ENCODE measurements at regions not wholly inside any gene's neighbourhood (a gene's known extent, or its start where the extent isn't known, plus 50 kb on each side); places are given as distances from the start of the nearest gene placed in this dataset.
"Not testable (repeated sequence)": the region's sequence is repeated elsewhere in the genome, so short reads cannot be mapped to it uniquely, and the experiment has no call there.

GRCh38 chr7:49660976-49661375 is 112.5 kb upstream of the VWC2 start:
- Mint-ChIP-seq H3K4me3 (no peak overlapping the region), H3K9me3 (peaks cover 3% of the 10 kb centered on the region), H3K36me3 (no peaks in the 10 kb centered on the region)

GRCh38 chr7:49665963-49666362 is 107.5 kb upstream of the VWC2 start:
- H3K4me1 Mint-ChIP-seq: peaks cover 16% of the 10 kb centered on the region

More at GRCh38 chr7:49660976-49661375, 112.5 kb upstream of the VWC2 start:
- Histone ChIP-seq H3K4me3 (no peak overlapping the region), H3K9me3 (ENCODE audit: low read depth) (no peaks in the 10 kb centered on the region), H2AFZ (replicated peaks) (no peak overlapping the region), H3K9ac (no peak overlapping the region), H3K4me2 (no peak overlapping the region), H3K27me3 (no peaks in the 10 kb centered on the region), H3K36me3 (no peaks in the 10 kb centered on the region), H3K4me1 (no peaks in the 10 kb centered on the region), H3K79me2 (ENCODE audit: low read depth) (no peaks in the 10 kb centered on the region), H4K20me1 (ENCODE audit: low read depth) (no peaks in the 10 kb centered on the region), H3F3A (ENCODE audit: low read depth) (no peaks in the 10 kb centered on the region), H3K27ac (no peak overlapping the region)
- TF ChIP-seq, protein P1, sequence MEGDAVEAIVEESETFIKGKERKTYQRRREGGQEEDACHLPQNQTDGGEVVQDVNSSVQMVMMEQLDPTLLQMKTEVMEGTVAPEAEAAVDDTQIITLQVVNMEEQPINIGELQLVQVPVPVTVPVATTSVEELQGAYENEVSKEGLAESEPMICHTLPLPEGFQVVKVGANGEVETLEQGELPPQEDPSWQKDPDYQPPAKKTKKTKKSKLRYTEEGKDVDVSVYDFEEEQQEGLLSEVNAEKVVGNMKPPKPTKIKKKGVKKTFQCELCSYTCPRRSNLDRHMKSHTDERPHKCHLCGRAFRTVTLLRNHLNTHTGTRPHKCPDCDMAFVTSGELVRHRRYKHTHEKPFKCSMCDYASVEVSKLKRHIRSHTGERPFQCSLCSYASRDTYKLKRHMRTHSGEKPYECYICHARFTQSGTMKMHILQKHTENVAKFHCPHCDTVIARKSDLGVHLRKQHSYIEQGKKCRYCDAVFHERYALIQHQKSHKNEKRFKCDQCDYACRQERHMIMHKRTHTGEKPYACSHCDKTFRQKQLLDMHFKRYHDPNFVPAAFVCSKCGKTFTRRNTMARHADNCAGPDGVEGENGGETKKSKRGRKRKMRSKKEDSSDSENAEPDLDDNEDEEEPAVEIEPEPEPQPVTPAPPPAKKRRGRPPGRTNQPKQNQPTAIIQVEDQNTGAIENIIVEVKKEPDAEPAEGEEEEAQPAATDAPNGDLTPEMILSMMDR (IDR thresholded peaks at IDR 0.05): no peak
- TF ChIP-seq EZH2 (IDR thresholded peaks at IDR 0.05) (no peak), EZH2phosphoT487 (IDR thresholded peaks at IDR 0.05) (no peak)
- Mint-ChIP-seq H3K27me3 (ENCODE audit: insufficient read depth, low read depth) (peaks cover 2% of the 10 kb centered on the region), H3K27ac (no peak overlapping the region), H3K4me1 (peaks cover 3% of the 10 kb centered on the region)
- no peak for DNase-seq (ENCODE audit: low spot score)

GRCh38 chr7:49666764-49667163 is 106.7 kb upstream of the VWC2 start:
- Histone ChIP-seq H4K20me1 (ENCODE audit: low read depth) (no peaks in the 10 kb centered on the region), H3K9ac (no peak overlapping the region), H3K4me2 (peak overlapping the region; percentile 58), H3K4me1 (peaks cover 12% of the 10 kb centered on the region), H3K27ac (no peak overlapping the region), H3K79me2 (ENCODE audit: low read depth) (no peaks in the 10 kb centered on the region), H3K4me3 (no peak overlapping the region), H3F3A (ENCODE audit: low read depth) (no peaks in the 10 kb centered on the region), H3K36me3 (no peaks in the 10 kb centered on the region), H3K9me3 (ENCODE audit: low read depth) (no peaks in the 10 kb centered on the region), H3K27me3 (no peaks in the 10 kb centered on the region), H2AFZ (replicated peaks) (no peak overlapping the region)
- peaks cover 16% of the 10 kb centered on the region for H3K4me1 Mint-ChIP-seq
- TF ChIP-seq EZH2 (IDR thresholded peaks at IDR 0.05) (no peak), EZH2phosphoT487 (IDR thresholded peaks at IDR 0.05) (no peak)
- TF ChIP-seq, protein P1 (IDR thresholded peaks at IDR 0.05): no peak
- no peak for DNase-seq (ENCODE audit: low spot score)
- no peaks in the 10 kb centered on the region for H3K36me3 Mint-ChIP-seq
- H3K27me3 Mint-ChIP-seq (ENCODE audit: insufficient read depth, low read depth): peaks cover 2% of the 10 kb centered on the region
- H3K27ac Mint-ChIP-seq: no peak overlapping the region
- H3K9me3 Mint-ChIP-seq: peaks cover 9% of the 10 kb centered on the region
- no peak overlapping the region for H3K4me3 Mint-ChIP-seq

More at GRCh38 chr7:49665963-49666362, 107.5 kb upstream of the VWC2 start:
- H3K79me2 ChIP-seq (ENCODE audit: low read depth); DNase-seq (ENCODE audit: low spot score); H3K9me3 Mint-ChIP-seq; H3F3A ChIP-seq (ENCODE audit: low read depth); H3K9me3 ChIP-seq (ENCODE audit: low read depth); H3K27ac Mint-ChIP-seq; H3K27me3 Mint-ChIP-seq (ENCODE audit: insufficient read depth, low read depth); H3K4me3 ChIP-seq; H4K20me1 ChIP-seq (ENCODE audit: low read depth); H3K27ac ChIP-seq; H3K36me3 Mint-ChIP-seq; H3K36me3 ChIP-seq; H3K27me3 ChIP-seq; H3K4me3 Mint-ChIP-seq; H2AFZ ChIP-seq (replicated peaks); H3K9ac ChIP-seq: not testable (repeated sequence)
- H3K4me1 ChIP-seq: peaks cover 12% of the 10 kb centered on the region
- peak overlapping the region; percentile 54 for H3K4me2 ChIP-seq

DNA sequence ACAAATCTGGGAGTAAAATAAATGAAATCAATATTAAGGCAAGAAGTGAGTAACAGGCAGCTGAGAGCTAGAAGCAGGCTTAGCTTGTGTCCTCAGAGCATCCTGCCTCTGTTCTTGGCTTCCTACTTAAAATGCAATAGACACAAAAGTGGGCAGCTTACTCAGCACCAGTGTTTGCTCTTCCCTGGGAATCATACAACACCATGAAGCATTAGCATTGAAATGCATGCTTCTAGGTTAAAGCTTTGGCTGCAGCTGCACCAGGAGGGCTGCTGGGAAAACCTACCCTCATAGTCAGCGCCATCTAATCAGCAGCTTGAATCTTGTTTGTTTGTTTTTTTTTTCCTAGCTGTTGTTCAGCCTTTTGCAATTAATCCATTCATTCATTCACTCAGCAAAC is 104.2 kb upstream of the VWC2 start:
- DNase-seq (ENCODE audit: low spot score): peak; percentile 5
- H3F3A ChIP-seq (ENCODE audit: low read depth): no peaks in the 10 kb centered on the region
- no peaks in the 10 kb centered on the region for H3K27me3 Mint-ChIP-seq (ENCODE audit: insufficient read depth, low read depth)
- H3K79me2 ChIP-seq (ENCODE audit: low read depth): no peaks in the 10 kb centered on the region
- H3K27ac Mint-ChIP-seq: no peak overlapping the region
- no peaks in the 10 kb centered on the region for H3K36me3 Mint-ChIP-seq
- H3K4me2 ChIP-seq: no peak overlapping the region
- TF ChIP-seq EZH2phosphoT487 (IDR thresholded peaks at IDR 0.05) (no peak), EZH2 (IDR thresholded peaks at IDR 0.05) (no peak)
- TF ChIP-seq, protein P1 (IDR thresholded peaks at IDR 0.05): no peak
- no peaks in the 10 kb centered on the region for H4K20me1 ChIP-seq (ENCODE audit: low read depth)
- H3K36me3 ChIP-seq: no peaks in the 10 kb centered on the region
- H2AFZ ChIP-seq (replicated peaks): no peak overlapping the region
- H3K9me3 Mint-ChIP-seq: peaks cover 9% of the 10 kb centered on the region
- no peak overlapping the region for H3K4me3 ChIP-seq
- no peak overlapping the region for H3K27ac ChIP-seq
- H3K27me3 ChIP-seq: no peaks in the 10 kb centered on the region
- no peak overlapping the region for H3K9ac ChIP-seq
- H3K9me3 ChIP-seq (ENCODE audit: low read depth): no peaks in the 10 kb centered on the region
- no peak overlapping the region for H3K4me3 Mint-ChIP-seq
- peaks cover 16% of the 10 kb centered on the region for H3K4me1 Mint-ChIP-seq
- peaks cover 12% of the 10 kb centered on the region for H3K4me1 ChIP-seq
